Sciatic nerve (tissue), 2 donors: ENCODE measurements at regions not wholly inside any gene's neighbourhood (a gene's known extent, or its start where the extent isn't known, plus 50 kb on each side); places are given as distances from the start of the nearest gene placed in this dataset.

Source experiments
- ATAC-seq: fragments of 200-7000 bp; cut with Tn5 transposase; one replicate; pipeline ENCODE4 v1.9.1; 2020; ENCODE audit warnings: mild to moderate bottlenecking, moderate library complexity
- DNase-seq: peaks from one replicate; pipeline ENCODE4 v3.0.0-alpha.2; 2020; ENCODE audit warnings: low spot score
- intact Hi-C: fragments of 100-400 bp; cut with DNase I; formaldehyde crosslinking; loops from one replicate; pipeline ENCODE4 v1.14.2; 2022
- donor health status: DM: no; HTN: no; CAD: no.
- donor health status: DM: no; HTN: no; CAD: no.

DNA sequence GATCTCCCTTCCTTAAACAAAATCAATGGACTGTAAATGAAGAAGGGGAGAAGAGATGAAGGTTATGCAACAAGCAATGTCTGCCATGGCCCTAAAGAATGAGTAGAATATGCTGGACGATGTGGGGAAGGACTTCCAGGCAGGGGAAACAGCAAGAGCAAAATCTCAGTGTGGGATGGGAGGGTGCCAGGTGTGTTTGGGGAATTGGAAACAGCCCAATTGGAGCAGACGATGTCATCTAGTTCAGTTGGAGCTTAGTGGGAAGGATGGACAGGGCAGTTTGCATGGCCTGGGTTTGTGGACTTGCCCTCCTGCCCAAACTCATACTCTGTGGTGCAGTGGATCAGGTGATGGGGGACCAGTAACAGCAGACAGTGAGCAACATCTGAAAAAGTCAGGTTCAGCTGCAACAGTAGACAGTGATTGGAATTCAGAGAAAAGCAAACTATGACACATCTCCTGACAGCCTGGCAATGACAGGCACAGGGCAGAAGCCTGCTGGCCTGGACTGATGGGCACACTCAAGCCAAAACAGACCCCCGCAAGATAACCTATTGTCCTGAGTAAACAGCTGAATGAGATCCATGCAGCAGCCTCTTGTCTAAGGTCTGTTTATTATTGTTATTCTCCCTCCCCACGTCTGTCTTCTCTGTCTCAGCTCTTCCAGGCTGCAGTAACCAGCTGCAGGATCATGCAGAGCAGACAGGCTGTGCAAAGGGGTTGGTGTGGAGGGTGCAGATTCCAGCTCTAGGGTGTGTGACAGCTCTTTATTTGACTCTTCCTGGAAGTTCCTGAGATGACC is 50.5 kb upstream of the PRELP start:
- DNase-seq (no peak), ATAC-seq (peak; percentile 33)
- intact Hi-C loops = loop anchor here (10.0 kb wide), 1 partner anchor 380 kb away; no protein-coding TSS in a partner anchor

DNA sequence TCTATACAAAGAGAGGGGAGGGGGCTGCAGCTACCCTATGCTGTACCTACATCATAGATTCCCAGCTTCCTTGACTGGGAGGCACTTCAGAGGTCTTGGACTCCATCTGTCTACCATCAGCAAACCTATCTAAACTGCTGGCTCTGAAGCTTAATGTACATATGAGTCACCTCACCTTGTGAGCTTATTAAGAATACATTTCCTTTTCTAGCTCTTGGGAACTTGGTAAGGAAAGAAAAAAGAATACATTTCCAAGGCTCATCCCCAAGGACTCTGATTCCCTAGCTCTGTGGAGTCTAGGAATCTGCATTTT is 50.0 kb upstream of the PRELP start:
- intact Hi-C loops = loop anchor here (10.0 kb wide), 1 partner anchor 381 kb away; no protein-coding TSS in a partner anchor
- no peak for ATAC-seq

More for the DNA sequence above, 50.0 kb upstream of the PRELP start:
- DNase-seq = no peak
